NCI-H2227 (cell line): ENCODE measurements at regions not wholly inside any gene's neighbourhood (a gene's known extent, or its start where the extent isn't known, plus 50 kb on each side); places are given as distances from the start of the nearest gene placed in this dataset.
"Not testable (repeated sequence)": the region's sequence is repeated elsewhere in the genome, so short reads cannot be mapped to it uniquely, and the experiment has no call there.

Source experiments
- DNase-seq: peaks from one replicate; lab custom pipeline; 2025; ENCODE audit not compliant: unreplicated experiment; lab: John Stamatoyannopoulos, UW

- DNase-seq = no peak
These were observed 285.8 kb upstream of the FAM174A start for GRCh38 chr5:100249211-100249883.

DNA sequence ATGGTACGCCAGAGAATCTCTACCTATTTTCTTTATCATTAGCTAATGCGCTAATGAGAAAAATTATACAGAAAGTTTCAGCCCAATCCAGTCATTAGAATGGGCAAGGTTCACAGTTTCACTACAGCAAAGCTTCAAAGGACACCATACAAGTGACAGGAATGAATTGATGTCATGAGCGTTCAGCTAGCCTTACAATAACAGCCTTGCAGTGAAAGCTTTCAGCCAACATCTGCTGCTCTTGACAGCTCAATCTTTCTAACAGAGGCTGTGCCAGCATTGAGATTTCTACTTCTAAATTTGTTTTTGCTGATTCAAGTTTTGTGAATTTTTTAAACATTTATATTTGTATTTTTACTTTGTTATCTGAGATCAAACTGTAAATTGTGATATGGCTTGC lies 302.4 kb upstream of the FAM174A start:
- DNase-seq = peak; percentile 22

DNA sequence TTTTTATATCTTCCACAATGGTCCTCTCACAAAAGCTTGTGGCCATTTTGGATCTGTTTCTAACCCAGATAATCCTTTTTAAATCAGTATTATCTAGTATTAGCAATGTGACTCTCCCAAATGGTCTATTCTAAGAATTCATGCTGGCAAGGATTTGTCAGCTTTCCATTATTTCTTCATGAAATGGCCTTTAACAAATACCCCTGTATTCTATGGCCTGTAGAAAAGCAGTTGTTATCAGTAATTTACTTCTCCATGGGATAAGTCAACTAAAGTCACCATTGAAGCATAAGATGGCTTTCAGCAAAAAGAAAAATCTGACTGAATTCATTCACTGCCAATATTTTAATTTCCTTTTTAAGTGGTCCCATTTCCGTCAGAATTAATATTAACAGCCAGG lies 346.4 kb upstream of the FAM174A start:
- DNase-seq = peak; percentile 38

- DNase-seq = peak; percentile 25
These were observed 346.8 kb upstream of the FAM174A start for GRCh38 chr5:100188339-100188738.

DNA sequence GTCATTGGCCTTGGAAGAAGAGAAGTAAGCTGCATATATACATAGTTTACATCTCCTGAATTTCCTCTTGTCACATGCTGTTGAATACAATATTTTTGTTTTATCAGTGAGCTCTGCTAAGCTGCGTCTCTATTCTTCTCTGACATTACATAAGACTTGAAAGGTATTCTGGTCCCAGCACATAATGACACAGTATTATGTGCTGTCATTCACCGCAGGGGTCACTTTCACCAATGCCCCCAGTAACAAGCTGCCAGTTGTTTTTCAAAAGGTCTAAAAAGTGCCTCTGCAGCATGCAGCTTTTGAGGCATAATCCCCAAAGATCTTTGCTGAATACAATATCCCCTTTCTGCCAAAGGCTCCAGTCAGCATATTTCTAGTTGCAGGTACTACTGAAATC lies 349.0 kb upstream of the FAM174A start:
- peak; percentile 38 for DNase-seq

- no peak for DNase-seq
These were observed 352.8 kb upstream of the FAM174A start for GRCh38 chr5:100182402-100182801.

- DNase-seq = no peak
These were observed 359.8 kb upstream of the FAM174A start for GRCh38 chr5:100175346-100175745.

- no peak for DNase-seq
These were observed 369.9 kb upstream of the FAM174A start for GRCh38 chr5:100165309-100165708.

DNA sequence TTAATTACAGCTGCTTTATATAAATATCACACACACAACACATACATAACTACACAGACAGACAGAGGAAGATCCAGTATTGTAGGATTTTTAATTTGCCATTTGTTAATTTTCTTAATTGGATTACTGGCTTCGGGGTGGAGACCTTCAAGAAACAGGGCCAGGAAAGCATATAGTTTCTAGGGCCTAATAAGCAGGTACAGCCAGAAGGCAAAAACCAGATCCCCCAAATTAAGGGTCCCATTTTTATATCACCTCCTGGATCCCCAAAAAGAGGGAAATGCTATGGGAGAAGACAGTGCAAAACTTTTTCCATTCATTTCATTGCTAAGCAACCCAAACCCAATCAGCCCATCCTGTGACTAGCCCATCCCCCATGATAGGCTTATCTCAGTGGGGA lies 373.3 kb upstream of the FAM174A start:
- DNase-seq = no peak

GRCh38 chr5:100157066-100157465 lies 378.1 kb upstream of the FAM174A start:
- no peak for DNase-seq

DNA sequence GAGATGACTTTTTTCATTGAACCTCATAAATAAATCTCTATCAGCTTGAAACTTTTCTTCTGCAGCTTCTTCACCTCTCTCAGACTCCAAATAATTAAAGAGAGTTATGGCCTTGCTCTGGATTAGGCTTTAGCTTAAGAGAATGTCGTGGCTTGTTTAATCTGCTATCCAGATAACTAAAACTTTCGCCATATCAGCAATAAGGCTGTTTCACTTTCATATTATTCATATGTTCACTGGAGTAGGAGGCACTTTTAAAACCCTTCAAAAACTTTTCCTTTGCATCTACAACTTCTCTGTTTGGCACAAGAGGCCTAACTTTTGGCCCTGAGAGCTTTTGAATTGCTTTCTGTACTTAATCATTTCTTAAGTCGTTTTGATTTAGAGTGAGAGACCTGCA lies 386.9 kb upstream of the FAM174A start:
- DNase-seq = no peak

DNA sequence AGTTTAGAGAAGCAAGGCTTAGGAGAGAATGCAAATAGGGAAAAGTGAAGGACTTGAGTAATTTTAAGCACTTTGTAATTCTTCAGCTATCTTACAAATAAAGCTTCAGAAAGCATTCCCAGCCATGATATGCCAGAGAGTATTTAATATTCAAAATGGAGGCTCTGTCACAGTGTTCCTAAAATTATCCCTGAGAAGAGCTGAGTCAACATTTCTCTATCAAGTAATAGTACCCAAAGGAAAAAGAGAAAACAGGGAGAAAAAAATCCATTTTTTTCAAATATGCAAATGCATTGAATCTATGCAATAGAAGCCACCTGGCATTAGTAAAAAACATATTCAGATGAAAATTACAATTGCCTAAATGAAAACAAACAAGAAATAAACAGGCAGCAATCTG lies 392.6 kb upstream of the FAM174A start:
- no peak for DNase-seq

- DNase-seq = no peak
These were observed 404.0 kb upstream of the FAM174A start for GRCh38 chr5:100131161-100131560.

GRCh38 chr5:100130307-100130706 lies 404.9 kb upstream of the FAM174A start:
- DNase-seq = no peak

GRCh38 chr5:100119903-100120302 lies 415.3 kb upstream of the FAM174A start:
- no peak for DNase-seq

- no peak for DNase-seq
These were observed 424.7 kb upstream of the FAM174A start for GRCh38 chr5:100110497-100110896.

GRCh38 chr5:100108883-100109282 lies 426.3 kb upstream of the FAM174A start:
- no peak for DNase-seq

DNA sequence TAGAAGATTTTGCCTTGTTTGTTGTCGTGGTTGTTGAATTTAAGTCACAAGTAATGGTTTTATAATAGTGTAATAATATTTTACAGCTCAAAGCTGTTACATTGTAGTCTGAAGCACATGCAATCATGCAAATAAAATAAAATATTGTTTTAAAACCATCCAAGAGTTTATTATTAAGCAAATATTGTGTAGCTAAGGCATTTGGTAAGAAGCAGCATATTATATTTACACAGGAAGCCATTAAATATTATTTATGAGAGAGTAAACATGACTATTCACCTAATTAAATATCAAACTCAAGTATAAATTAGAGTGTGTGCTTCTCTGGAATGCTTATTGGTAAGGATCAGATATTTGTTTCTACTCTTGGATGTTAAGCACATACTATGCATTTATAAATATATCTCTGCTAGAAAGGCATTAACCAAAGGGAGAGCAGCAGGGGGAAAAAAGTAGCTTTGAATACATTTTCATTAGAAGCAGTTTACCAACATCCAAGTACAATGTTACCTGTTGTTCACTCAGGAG lies 431.5 kb upstream of the FAM174A start:
- DNase-seq = not testable (repeated sequence)

GRCh38 chr5:100101466-100101865 lies 433.7 kb upstream of the FAM174A start:
- not testable (repeated sequence) for DNase-seq

- DNase-seq = not testable (repeated sequence)
These were observed 438.8 kb upstream of the FAM174A start for GRCh38 chr5:100096328-100096727.

DNA sequence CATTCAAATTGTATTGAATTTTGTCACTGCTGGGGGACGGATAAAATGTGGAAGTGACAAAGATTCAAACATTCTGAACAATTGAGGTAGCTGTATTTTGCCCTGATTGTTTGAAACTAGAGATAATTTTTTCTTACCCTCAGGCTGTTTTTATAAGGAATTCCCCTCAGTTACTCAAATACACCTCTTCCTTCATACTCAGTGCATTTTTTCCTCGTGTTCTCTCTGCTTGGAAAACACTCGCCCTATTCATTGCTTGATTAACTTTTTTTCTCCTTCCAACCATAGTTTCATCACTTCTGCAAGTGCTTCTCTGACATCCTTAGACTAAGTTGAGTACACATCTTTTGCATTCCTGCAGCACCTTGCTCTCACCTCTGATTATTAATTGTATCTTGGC lies 454.5 kb upstream of the FAM174A start:
- not testable (repeated sequence) for DNase-seq

- not testable (repeated sequence) for DNase-seq
These were observed 456.0 kb upstream of the FAM174A start for GRCh38 chr5:100079163-100079562.

DNA sequence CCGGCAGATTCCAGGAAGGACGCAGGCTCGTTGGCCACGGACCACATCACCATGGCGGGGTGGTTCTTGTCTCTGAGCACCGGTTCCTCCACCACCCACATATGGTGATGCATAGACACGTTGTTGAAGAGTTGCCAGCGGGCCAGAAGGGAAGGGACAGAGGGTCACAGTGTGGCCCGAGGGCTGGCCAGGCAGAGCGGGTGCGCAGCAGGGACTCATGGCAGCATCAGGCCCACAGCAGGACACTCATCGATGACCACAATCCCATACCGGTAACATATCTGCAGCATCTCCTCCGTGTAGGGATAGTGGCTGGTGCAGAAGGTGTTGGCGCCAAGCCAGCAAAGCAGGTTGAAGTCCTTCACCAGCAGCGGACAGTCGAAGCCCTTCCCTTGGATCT lies 469.2 kb upstream of the FAM174A start:
- not testable (repeated sequence) for DNase-seq
